ENCODE measurements at regions not wholly inside any gene's neighbourhood (a gene's known extent, or its start where the extent isn't known, plus 50 kb on each side); places are given as distances from the start of the nearest gene placed in this dataset.
"Not testable (repeated sequence)": the region's sequence is repeated elsewhere in the genome, so short reads cannot be mapped to it uniquely, and the experiment has no call there.

DNA sequence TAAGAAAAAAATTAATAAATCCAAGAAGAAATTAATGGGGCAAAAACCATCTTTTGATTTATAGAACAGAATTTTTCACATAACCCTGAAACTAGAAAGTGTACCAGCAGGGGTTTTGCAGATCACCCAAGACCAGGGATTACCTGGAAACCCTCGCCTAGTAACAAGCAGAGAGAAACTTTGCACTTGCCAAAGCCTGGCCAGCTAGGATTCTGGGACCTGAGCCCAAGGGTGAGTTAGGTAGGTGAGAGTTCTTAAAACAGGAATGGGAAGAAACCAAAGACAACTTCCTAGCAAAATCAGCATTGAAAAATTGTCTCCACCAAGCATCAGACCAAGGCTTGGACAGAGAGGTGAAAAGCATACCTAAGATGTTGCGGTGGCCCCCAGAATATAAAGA, 247.0 kb upstream of the NBEA start:
- DNase-seq: no peak

DNA sequence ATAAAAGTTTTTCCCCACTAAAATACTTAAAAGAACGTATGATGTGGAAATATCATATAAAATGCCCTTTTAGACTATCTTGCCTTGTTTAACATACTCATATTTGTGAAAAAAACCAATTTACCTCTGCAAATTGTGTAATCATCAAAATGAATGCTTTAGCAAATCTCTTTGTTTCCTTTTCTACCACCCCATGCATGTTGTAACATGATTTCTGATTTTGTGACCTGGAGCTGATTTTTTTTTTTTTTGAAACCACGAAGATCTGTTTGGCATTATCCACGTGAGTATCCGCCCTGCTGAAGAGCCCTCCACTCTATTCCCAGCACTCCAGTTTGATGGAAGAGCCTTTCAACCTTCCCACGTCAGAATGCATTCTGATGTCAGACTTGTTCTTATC, 245.8 kb upstream of the NBEA start:
- no peak for DNase-seq

DNA sequence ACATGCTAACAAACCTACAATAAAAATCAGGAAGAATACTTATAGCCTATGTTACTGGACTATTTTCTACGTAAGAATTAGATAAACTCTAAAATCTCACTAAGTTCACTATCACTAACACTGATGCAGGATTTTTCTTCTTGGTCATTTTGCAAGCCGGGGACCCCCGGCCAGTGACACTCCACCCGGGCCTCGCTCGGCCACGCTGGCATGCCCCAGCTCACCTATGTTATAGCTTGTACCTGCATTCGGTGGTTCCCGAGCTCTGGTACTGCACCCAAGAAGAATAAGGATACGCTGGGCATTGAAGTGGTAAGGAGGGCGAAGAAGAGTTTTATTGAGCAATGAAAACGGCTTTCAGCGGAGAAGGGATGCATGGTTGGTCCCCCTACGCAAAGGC, 245.3 kb upstream of the NBEA start:
- DNase-seq: no peak

DNA sequence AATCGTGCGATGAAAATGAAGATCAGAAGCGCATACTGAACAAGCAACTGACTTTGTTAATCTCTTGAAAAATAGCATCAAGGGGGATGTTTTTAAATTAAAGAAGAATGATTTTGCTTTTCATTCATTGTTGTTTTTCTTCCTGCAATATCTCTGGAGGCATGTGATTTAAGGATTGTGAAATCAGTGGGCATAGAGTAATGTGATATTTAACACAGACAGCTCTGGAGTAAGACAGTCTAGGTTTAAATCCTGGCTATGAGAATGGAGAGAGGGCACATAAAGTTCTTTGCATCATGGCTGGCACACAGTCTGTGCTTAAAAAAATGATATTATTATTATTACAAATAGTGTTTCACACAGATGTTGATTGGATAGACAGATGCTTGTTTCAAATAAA, 243.1 kb upstream of the NBEA start:
- no peak for DNase-seq

DNA sequence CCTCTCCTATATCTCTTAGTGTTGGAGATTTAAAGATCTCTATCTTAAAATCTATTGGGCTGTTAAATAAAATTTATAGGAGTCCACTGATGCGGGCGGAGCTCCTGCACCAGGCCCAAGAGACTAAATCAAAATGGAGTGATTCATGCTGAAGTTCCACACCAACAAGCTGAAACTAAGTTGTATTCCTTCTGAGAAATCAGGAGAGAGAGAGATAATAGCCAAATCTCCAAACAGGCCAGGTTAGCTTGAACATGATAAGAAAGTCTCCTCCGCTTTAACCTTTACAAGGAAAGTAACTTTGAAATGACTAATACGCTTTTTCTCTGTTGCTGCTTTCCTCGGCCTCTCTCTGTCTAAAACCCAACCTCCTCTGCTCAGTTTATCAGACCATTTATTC, 241.9 kb upstream of the NBEA start:
- DNase-seq: no peak

DNA sequence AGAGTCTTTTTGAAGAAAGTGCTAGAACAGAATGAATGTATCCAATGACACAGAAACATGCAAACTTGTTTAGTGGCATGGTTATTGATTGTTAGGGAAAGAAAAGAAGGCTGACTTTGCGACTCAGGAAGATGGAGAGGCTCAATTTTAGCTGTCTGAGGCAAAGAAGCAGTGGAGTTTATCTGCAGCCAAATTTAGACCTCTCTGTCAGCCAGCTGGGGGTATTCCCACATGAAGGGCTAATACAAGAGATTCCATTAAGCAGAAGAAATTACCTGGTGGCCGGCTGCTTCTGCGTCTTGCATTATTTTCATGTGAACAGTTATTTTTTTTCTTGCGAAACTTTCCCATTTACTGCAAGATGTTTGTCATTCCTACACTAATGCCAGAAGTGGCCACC, 240.2 kb upstream of the NBEA start:
- no peak for DNase-seq

DNA sequence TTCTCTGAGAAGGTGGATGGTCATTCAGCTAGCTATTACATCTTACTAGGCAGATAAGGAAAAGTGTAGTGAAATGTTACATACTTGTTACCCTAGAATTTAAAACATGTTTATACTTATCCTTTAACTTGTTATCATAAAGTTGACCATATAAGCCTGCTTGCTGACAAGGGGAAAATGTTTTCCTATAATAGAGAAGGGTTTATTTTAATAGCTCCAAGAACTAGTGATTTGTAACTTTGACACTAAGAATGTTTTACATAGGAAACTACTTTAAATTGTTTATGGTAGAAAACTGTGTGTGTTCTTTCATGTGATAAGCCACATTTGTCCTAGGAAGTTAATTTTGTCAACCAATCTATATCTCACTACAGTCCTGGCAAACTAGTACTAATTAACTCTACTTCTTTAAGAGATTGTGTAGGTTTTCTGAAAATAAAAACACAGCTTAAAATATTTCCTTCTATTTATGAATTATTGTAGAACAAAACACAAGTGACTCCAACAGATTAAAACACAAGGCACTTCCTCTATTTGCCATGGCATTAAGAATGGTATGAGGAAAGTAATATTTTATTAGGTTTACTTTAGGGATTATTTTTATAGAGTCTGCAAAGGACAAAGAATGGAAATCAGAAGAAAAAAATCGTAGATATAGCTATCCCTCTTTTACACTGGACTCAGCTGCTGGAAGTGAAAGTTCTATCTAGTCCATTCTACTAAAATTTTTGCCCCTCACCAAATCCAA, 233.3 kb upstream of the NBEA start:
- peak; percentile 48 for DNase-seq

DNA sequence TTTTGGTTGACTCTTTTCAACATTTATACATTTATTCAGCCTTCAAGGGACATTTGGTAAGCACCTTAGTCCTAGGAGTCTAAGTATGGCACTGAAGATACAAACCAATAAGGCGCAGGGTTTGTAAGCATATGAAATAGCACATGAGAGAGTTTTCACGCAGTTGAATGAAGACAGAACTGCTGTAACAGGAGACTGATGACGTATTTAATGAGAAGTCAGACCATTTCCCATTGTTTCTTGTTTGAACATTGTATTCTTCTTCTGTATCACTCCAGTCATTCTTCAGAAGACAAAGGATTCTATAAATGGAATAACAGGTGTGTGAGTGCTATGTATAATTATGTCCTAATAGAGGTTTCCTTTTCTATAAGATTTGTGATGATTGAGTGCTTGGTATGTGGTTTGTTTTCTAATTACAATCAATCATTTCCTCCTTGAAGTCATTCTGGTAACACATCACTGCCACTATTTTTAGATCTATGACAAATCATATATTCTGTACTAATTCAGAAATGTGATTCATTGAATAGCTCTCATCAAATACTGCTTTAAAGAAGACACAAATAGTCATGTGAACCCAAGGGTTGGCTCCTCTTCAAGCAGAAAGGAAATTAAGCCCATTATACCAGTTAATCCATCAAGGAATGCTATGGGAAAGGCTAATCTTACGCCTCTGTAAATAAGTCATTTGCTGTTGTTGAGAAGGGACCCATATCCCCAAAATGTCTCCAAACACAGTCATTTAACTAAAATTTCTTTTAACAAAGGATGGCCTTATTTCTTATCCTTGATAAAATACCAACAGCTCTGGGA, 222.8 kb upstream of the NBEA start:
- no peak for DNase-seq

DNA sequence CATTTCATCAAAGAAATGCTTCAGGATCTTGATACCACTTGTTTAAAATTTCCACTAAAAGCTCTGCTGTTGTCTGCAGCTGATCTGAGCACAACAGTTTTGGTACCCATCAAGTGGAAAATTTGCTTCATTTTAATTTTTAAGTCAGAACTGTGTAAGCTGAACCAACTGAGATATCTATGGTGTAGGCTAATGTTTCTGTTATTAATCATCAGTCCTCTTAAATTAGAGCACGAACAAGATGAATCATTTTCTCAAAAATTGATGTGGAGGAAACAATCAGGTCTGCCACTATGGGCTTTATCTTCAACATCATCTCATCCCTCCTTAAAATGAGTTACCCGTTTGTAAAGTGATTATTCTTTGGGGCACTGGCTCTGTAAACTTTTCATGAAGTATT, 221.5 kb upstream of the NBEA start:
- DNase-seq: no peak

DNA sequence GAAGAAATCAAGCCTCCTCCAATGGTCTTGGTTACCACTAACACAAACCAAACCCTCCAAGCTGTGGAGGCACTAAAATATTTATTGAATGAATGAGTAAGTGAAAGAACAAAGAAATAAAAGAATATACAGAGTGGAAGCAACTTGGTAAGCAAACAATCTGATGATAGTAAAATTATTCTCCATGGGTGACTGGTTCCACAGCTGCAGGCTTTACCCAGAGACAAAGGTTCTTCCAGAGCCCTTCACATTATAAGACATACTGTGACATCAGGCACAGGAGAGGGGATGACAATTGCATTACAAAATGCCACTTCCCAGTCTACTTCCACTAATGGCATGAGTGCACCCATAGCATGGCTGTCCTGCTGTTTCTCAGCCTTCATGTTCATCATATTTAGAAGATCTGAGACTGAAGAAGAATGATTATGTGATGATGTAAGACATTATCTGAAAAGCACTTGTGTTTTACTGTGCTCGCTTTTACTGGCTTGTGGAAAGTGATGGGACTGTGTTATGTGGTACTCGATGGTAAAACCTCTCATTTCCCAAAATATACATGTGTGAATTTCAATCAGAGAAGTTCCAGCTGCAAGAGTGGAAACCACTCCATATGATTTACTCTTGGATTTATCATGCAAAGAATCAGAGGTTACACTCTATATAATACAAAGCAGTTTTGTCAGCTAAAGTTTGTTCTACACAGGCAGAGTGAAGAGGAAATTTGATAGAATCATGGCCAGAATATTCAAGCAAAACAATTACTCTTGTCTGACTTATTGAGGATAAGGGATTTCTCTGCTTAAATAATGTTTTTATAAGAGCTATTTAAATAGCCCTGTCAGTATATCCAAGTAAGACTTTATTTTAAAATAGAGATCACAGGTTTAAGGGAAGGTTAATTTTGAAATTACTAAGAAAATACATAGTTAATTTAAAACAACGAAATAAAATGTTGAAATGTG, 220.2 kb upstream of the NBEA start:
- no peak for DNase-seq

DNA sequence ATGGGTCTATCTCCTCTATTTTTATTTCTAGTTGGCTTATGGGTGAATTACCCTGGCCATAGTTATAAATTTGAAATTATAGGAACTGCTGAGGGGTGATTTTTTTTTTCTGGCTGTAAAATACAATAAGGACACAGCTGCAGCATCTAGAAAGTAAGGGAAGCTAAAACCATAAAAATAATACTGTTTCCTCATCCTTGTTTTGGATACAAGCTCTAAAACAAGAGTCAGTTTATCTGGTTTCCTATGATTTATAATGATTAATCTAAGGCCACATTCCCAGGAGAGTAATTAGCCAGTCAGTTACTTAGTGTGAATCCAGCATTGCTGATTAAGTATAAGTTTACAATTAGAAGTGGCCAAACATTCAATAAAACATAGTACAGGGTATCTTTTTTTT, 219.1 kb upstream of the NBEA start:
- DNase-seq: peak; percentile 57

DNA sequence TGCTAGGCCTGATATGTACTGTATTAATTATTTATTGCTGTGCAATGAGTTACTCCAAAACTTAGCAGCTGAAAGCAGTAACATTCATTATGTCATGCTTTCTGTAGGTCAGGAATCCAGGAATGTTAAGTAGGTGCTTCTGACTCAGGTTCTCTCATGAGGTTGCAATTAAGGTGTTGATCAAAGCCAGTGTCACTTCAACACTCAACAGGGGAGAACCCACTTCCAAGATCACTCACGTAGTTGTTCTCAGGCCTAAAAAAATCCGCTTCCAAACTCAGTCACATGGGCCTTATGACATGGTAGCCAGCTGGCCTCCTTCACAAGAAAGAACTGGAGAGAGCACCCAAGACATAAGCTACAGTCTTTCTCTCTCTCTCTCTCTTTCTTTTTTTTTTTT, 211.1 kb upstream of the NBEA start:
- DNase-seq: no peak

DNA sequence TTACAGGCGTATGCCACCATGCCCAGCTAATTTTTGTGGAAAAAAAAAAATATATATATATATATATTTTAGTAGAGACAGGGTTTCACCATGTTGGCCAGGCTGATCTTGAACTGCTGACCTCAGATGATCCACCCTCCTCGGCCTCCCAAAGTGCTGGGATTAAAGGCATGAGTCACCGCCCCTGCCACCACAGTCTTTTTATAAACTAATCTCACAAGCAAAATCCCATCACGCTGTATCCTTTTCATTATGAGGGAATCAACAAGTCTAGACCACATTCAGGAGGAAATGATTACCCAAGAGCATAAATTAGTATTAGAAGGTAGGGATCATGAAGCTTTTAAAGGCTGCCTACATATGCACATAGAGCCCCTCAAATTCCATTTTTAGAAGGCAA, 210.6 kb upstream of the NBEA start:
- no peak for DNase-seq

DNA sequence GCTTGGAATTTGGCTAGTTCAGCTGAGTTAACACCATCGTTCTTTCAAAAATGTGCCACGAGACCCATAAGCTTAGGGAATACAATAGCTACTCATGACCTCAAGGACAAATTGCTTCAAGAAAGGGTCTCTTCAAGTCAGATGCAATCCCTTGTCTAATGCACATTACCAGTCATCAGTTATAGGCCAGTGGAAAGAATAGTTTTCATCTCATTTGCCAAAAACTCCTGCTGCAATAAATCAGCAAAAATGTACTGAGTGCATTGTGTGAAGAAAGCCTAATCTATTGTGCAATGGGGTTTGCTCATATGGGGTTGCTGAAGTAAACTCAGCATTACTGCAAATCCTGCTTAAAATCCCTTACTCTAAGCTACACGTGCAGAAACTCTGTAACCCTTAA, 208.3 kb upstream of the NBEA start:
- no peak for DNase-seq

DNA sequence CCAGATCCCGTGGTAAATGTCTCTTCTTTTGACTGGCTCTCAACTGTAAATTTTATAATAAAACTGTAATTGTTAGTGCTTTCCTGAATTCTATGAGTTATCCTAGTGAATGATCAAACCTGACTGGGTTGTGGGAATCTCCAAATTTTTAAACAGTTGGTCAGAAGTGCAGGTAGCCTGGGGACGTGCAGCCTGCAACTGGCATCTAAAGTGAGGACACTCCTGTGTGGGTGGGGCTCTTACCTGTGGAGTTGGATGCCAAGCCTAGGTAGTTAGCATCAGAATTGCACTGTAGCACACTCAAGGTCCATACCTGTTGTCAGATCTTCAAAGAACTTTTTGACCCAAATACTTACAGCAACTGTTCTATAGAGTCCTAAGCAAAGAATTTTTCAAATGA, 207.1 kb upstream of the NBEA start:
- DNase-seq: no peak

DNA sequence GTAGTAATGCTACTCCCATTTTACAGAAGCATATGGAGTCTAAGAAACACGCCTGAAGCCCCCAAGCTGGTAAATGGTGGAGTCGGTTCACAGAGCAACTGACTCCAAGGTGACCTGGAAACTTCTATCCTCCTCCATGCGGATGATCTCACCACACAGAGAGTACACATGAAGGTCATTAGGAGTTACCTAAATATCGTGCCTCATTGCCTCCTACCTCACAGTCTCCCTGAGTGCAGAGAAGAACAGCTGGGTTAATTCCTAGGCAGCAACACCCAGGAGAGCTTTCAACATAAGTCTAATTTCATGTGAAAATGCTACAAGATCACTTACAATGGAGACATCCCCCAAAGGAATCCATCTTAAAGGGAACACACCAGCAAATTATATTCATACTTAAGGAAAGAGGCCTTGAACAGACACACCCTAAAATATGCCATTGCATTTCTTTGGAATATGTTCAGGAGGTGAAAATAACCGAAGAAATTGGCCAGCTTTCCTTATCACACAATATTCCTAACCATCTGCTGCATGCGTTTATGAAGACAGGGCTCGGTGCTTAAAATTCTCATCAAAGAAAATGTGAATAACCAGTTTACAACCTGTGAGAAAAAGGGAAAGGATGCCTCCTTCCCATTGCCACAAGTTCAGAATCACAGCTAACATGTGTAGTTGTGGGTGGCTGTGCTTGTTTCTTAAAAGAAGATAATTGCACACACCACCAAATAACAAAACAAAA, 203.6 kb upstream of the NBEA start:
- peak; percentile 67 for DNase-seq

DNA sequence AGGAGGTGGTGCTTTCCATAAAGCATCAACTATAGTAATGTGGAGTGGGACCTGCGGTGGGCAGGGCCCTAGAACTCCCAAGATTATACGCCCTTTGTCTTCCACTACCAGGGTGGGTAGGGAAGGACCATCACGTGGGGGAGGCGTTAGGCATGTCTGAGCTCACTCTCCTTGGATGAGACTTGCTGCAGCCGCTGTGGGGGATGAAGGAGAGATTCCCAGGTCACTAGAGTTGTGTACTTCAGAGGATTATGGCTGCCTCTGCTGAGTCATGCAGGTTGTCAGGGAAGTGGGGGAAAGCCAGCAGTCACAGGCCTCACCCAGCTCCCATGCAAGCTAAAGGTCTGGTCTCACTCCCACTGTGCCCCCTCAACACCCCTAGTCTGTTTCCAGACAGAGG, 195.0 kb upstream of the NBEA start:
- not testable (repeated sequence) for DNase-seq

DNA sequence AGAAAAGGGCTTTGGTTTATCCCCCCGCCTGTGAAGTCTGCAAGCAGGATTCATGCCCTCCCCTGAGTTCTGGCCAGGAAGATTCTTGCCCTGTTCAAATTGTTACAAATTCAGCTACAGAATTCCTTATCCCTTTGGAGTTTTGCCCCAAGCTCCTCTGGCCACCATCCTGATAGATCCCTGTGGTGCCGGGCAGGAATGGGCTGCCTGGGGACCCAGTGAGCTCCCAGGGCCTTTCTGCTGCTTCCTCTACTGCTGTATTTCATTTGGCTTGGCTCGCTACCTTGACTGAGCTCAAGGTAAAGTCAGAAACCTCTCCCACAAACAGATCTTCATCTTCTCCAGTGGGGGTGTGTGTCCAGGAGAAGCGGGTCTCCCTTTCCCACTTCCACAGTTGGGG, 194.6 kb upstream of the NBEA start:
- no peak for DNase-seq

DNA sequence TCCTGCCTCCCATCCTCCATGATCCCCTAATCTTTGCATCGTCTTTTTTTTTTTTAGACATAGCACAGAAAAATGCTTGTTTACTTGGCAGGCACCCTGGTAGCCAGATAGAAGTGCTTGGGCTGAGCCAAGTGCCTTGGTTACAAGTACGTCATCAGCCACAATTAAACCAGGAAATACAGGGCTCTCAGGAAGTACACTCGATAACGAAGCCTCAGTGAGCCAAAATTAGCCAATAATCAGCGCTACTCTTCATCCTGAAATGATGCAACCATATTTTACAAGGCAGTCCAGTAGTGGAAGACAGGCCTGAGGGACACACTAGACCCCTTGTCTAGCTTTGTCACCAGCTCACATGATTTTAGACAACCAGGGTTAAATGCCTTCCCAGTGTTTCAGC, 194.0 kb upstream of the NBEA start:
- no peak for DNase-seq

DNA sequence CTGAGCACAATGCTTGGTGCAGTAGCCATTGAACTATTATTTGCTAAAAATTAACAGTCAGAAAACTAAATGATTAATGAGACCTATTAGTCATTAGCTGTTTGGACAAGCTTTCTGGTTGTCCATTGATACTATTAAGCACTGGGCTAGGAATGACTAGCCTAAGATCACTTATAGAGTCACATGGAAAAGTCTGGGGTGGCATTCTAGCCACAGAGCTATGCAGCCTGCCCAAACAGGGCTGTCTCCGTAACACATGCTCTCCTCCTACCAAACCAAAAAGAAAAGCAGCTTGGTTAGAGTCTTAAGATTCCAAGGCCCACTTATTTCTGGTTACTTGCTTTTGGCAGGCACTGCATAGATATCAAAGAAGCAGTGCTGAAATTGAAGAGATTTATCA, 193.5 kb upstream of the NBEA start:
- DNase-seq: no peak

DNA sequence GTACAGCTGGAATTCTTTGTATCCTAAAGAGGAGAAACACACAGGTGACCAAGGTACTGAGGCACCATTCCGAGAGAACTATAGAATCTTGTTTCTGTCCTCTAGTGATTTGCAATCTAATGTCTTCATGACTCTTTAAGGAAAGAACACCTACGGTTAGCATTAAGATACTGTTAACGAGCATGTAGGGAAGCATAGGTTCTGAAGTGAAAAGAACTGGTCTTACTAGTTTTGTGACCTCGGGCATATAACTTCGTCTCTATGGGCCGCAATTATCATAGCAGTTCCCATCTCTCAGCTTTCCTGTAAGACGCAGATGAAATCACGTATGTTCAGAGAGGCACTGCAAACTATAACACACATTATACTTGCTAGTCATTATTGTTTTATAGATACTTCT, 193.0 kb upstream of the NBEA start:
- DNase-seq: no peak

All from renal pelvis (tissue), 1 donor.